ENCODE measurements at regions not wholly inside any gene's neighbourhood (a gene's known extent, or its start where the extent isn't known, plus 50 kb on each side); places are given as distances from the start of the nearest gene placed in this dataset.
"Not testable (repeated sequence)": the region's sequence is repeated elsewhere in the genome, so short reads cannot be mapped to it uniquely, and the experiment has no call there.

DNA sequence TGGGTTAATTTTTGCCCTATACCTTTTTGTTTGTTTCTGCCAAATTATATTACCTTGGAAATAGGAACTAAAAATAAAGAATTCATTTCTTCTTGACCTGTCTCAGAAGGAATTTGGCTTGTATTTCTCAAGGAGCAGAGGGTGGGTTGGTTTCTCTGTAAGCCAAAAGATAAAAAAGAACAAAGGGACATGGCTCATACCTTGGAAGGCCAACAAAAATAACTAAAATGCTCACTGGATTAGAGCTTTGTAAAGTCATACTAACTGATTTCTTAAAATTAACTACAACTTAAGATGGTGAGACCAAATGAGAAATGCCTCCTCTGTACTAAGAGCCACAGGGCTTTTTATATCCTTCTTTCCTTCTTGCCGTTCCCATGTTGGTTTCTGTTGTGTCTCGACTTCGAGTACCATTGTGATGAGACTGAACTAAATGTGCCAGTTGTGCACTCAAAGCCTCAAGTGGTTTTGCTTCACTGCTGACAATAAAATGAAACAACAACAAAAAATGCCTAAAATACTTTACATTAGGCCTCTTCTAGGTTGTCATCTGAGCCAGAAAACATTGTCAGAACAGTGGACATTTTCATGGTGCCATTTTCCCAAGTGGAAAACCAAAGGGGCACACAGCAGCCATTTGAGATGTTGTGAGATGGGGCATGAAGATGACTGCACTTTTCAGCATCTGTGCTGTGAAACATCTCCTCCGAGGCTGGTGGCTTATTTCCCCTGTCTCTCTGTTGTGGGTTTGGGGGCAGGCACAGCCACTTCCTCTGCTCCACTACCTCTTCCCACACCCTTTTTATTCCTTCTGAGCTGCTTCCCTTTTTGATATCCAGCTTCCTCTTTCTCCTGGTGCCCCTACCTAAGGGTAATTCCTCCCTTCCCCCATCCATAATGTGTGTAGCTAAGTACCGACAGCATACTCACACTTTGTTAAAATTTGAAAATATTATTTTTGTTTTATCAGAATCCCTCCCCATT lies 51.8 kb upstream of the AGR3 start:
- peak; percentile 11 to 29 for DNase-seq

DNA sequence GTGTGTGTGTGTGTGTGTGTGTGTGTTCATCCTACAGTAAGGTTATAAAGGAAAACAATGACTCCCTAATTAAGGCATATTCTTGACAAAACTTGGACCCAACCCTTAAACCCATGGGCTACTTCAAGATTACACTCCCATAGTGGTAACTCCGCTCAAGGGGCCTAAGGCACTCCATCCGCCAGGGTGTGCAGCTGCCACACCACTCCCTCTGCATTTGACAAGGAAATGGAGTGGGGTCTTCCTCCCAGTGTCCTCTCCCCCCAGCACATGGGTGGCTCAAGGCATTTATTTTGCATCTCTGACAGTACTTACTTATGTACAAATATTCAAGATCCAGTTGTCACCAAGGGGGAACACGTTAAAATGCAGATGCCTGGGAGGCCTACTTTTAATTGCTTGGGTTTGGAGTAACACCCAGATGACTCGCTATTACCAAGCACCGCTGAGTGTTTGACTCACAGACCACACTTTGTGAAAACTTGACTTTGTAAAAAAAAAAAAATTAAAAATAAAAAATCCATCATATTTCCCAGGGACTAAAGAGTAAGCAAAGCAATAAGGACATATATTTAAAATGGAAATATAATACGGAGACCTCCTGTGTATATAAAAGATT lies 53.0 kb upstream of the AGR3 start:
- DNase-seq: no peak

DNA sequence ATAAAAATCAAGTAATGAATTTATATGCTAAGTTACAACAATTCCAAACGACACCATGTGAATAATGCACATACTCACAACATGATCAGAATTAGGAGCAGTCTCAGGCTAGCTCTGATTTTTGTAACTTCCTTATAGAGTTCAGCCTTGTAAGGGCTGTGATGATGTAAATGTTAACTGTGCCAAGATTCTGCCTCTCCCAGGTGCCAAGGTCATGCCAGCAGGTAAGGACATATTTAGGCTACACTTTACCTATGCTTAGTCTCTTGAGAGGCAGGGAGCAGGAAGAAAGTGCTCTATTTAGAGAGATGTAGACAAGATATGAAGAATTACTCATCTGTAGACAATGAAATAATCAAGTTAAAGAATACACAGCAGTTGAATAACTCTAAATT lies 53.6 kb upstream of the AGR3 start:
- no peak for DNase-seq

DNA sequence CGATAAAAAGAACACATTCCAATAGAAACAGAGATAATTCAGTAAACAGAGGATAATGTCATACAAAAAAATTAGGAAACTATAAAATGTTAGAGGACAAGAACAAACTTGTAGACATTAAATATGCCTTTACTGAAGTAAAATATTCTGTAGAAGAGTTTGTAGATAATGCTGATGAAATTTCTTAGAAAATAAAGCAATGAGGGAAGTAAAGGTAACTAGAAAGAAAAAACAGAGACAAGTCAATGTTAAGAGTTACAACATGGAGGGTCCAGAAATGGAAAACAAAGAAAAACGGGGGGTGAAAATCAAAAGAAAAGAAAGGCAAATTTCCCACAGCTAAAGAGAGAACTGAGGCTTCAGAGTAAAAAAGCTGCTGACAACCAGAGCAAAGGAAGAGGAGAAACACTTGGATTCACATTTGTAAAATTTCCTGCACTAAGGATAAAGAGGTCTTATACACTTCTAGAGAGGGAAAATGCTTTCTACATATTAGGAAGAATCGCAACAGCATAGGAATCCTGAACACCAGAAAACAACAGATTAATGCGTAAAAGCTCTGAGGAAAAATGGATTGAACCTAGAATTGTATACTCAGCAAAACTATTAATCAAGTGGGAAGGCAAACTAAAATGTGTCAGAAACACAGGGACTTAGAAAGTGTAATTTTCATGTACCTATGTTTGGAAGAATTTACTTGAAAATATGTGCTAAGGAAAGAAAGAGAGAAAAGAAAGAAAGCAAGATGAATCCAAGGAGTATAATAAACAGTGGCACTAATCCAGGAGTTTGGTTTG lies 55.0 kb upstream of the AGR3 start:
- no peak for DNase-seq

DNA sequence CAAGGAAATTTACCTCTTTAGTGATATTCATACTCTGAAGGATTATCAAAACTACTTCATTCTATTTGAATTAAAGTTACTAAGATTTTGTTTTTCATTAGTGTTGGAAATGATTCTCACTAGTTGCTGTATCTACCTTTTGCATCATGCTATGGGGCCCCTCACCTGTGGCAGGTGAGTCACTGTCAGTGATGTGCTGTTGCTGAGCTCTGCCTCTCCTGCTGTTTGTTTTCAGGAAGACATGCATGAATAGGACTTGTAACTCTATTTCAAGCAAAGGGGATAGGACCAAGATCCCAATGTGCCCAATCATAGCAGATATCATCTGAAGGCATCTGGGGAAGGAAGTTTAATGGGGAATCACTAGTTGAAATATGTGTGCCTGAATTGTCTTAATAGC lies 57.4 kb upstream of the AGR3 start:
- no peak for DNase-seq

DNA sequence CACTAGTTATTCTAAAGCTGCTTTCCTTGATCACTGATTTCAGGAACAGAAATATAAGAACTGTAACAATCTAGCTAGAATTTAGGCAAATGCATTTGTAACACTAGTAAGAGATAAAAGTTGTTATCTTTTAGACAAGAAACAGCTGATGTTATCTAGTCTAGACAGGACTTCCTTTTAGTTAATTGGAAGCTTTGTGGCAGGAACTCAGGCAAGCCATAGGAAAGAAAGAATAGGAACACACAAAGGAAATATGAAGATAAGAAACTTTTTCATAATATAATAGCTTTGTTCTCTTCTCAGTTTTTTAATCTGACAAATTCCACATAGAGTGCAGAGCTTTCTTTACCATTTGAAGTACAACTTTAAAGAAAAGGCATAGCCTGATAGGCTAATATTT lies 59.0 kb upstream of the AGR3 start:
- no peak for DNase-seq

DNA sequence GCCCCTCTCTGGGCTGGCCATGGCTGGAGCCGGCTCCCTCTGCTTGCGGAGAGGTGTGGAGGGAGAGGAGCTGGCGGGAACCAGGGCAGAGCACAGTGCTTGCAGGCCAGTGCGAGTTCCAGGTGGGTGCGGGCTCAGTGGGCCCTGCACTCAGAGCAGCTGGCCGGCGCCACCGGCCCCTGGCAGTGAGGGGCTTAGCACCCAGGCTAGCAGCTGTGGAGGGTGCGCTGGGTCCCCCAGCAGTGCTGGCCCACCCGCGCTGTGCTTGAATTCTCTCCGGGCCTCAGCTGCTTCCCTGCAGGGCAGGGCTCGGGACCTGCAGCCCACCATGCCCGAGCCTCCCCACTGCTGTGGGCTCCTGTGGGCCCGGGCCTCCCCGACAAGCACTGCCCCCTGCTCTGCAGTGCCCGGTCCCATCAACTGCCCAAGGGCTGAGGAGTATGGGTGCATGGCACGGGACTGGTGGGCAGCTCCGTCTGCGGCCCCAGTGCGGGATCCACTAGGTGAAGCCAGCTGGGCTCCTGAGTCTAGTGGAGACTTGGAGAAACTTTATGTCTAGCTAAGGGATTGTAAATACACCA lies 61.2 kb upstream of the AGR3 start:
- no peak for DNase-seq

DNA sequence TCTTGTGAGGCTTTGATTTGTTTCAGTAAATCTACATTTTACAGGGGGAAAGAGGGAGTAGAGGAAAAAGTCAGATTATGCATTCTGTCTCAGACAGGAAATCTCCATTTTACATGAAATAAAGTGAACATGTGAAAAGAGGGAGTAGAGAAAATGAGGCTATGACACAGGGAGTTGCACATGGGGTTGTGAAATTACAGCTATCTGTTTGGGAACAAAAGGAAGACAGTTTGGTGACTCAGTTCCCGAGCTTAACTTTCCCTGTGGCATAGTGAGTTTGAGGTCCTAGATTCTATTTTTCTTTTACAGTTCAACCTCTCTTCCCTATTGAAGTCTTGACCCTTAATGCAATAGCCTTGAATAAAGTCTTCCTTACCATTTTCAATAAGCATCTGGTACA lies 63.2 kb upstream of the AGR3 start:
- DNase-seq: no peak

DNA sequence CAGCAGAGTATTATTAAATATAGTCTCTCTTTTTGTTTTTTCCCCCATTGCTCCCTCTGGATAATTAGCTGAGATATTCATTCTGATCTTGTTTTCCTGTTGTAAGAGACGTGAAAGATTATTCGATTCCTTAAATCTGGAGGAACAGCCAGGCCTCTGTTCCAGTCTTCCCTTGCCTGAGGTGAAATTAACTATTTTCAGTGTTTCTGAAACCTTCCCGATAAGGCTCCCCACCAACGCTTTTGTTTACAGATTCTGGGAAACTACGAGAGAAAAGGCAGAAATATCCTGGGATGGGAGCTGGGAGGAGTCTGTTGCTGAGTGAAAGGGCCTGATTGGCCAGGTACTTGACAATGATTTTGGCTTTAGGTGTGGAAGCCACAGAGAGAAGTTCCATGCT lies 63.6 kb upstream of the AGR3 start:
- no peak for DNase-seq

DNA sequence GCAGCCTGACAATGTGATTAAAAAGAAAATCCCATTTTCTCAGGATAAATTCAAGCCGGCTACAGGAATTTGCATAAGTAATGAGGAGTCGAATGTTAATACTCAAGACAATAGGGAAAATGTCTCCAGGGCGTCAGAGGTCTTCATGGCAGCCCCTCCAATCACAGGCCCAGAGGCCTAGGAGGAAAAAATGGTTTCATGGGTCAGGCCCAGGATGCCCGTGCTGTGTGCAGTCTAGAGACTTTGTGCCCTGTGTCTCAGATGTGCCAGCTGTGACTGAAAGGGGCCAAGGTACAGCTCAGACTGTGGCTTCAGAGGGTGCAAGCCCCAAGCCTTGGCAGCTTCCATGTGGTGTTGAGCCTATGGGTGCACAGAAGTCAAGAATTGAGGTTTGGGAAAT lies 66.3 kb upstream of the AGR3 start:
- not testable (repeated sequence) for DNase-seq

DNA sequence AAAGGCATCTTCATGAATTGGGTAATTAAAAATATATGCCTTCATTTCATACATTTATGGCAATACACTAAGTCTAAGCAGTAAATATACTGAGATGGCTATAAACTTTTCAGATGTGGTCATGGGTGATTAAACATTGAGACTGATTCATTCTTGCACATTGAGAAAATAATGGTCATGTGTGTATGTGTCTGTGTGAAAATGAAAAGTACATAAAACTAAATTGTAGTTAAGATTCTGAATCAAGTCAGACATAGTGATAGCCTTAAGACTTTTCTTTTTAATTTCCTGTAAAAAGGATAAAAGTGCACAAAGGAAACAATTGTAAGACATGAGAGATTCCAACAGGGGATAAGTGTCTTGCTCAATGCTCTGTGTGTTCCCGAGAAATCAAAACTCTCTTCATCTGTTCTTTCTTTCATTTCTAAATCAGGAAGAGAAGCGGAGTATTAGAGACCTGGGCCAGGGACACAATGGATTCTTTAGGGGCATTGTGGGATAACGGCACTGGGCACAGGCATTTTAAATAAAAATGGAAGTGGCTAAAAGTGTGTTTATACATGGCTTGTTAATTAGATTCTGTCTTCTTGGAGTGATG lies 69.8 kb upstream of the AGR3 start:
- DNase-seq: no peak

DNA sequence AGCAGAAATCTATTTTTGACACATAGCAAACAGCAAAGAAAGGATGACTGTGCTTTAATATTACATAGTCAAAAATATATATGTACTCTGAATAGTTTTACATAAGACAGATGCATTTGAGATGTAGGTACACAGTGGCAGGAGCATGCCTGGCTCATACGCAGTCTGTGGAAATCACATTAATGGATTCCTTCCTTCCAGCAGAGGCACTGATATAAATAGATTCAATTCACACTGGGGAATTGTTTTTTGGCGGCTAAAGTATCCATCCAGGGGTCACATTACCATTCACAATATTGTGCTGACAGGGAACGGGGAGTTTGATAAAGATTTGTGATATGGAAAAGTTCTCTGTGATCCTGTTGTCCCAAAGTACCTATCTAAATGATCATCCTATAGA lies 72.5 kb upstream of the AGR3 start:
- DNase-seq: no peak

DNA sequence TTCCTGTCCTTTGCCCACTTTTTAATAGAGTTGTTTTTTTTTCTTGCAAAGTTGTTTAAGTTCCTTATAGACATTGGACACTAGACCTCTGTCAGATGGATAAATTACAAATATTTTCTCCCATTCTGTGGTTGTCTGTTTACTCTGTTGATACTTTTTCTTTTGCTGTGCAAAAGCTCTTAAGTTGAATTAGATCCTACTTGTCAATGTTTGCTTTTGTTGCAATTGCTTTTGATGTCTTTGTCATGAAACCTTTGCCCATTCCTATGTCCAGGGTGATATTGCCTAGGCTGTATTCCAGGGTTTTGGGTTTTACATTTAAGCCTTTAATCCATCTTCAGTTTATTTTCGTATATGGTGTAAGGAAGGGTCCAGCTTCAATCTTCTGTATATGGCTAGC lies 76.9 kb upstream of the AGR3 start:
- DNase-seq: no peak

DNA sequence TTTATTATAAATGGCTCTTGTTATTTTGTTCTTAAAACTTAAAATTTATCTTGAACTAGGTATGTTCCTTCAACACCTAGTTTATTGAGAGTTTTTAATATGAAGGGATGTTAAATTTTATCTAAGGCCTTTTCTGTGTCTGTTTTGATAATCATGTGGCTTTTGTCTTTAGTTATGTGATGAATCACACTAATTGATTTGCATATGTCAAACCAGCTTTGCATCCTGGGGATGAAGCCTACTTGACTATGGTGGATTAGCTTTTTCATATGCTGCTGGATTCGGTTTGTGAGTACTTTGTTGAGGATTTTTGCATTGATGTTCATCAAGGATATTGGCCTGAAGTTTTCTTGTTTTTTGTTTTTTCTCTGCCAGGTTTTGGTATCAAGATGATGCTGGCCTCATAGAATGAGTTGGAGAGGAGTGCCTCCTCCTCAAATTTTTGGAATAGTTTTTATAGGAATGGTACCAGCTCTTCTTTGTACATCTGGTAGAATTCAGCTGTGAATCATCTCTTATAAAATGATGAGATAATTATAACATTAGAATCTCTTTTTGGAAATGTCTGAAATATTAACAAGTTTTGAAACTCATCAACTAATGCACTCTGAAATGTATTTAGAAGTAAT lies 78.7 kb upstream of the AGR3 start:
- peak in 1 of 2 donors; percentile 5 for DNase-seq

DNA sequence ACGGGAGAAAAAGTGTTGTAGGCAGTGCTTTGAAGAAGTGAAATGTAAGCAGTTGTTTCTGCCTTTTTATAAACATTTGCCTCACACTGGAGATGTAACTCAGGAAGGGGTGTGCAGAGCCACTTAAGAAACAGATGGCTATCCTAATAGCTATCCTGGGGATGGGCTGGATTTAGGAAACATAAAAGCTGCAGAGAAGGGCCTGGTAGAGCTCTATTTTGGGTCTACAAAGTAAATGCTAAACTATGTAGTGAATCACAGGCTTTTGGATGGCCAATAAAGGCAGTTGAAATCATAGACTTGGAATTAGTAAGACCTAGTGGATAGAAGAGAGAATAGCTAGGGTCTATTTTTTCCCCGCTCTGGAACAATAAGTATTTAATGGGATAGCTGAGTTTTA lies 79.9 kb upstream of the AGR3 start:
- no peak for DNase-seq

DNA sequence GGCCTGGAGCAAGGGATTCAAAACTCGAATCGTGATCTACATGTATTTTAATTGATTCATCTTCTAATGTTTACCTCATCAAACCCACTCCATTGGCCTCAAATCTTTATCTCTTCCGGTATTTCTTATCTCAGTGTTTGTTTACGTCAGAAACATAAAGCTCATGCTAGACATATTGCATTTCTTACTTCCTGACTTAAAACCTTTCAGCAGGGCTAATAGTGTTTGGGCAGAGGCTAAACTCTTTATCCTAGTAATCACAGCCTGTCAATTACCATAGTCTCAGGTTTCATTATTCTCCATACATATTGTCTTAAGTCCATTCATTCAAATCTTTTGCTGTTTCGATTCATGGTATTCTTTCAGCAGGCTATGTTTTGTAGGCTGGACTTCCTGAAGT lies 81.3 kb upstream of the AGR3 start:
- DNase-seq: no peak

DNA sequence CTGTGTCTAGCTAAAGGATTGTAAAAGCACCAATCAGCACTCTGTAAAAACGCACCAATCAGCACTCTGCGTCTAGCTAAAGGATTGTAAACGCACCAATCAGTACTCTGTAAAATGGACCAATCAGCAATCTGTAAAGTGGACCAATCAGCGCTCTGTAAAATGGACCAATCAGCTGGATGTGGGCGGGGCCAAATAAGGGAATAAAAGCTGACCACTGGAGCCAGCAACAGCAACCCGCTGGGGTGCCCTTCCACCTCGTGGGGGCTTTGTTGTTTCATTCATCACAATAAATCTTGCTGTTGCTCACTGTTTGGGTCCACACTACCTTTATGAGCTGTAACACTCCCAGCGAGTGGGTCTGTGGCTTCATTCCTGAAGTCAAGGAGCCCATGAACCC lies 83.9 kb upstream of the AGR3 start:
- not testable (repeated sequence) for DNase-seq

DNA sequence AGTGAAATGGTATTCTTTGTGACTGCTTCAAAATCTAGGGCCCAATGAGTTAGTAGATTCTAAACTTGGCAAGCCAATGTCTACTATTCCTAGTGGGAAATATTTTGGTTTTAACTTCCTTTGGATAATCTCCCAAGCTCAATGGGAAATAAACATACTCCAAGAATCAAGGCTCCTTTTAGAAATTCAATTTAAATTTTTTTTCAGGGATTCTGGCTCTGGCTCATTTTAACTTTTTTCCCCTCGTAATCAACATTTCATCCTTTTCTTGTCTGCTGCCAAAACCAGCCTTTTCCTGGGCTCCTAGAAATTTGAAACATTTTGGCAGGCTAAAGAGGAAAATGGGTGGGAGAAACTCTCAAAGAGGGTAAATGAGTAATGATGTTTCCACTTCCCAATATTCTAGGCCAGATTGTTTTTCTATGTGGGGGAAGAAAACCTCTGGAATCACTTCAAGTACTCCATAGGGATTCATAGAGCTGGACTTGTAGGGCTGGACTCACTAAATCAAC lies 85.6 kb upstream of the AGR3 start:
- DNase-seq: no peak

DNA sequence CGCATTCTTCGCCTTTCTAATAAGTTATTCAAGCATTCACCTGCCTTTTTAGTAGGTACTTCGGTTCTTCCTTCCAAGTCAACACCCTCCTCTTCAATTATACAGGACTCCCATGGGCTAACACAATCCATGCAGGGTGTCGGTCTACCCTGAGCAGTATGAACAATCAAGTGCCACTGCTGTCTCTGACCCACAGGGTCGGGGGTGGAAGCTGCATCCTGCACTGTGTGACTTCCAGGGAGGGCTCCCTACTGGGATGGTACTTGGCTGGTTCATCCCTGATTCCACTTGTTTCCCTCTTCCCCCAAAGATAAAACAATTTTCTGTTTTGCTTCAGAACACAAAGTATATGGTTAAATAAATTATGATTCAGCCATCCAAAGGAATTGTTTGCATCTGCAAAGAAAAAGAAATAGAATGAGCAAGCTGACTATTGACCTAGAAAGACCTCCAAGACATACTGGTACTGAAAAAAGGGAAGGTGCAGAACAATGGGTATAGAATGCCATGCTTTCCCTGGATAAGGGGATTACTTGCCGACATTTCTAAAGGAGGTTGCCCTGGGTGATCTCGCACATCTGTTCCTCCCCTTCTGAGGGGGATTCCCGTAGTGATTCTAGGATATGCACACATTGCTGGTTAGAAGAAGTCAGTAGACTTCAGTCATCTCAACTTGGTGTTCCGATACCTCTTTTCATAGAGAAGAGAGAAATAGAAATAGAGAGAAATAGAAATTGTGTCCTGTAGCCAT lies 89.1 kb upstream of the AGR3 start:
- no peak for DNase-seq

DNA sequence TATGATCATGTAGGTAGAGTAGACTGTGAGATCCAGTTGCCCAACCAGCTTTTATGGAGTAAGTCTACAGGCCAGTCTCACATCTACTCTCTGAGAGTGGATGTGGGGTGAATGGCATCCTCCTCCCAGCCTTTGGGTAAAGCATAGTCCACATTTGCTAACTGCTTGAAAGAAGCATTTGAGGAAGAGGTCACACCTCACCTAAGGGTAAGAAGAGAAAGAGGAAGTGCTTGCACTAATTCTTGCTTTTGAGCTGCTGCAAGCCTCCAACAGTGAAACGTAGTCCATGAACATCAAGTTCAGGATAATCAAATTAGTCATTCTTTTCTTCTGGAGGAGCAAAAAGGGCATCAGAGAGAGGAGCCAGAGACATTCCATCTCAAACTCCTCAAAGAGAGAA lies 93.9 kb upstream of the AGR3 start:
- DNase-seq: no peak
